GM21367 (cell line): ENCODE measurements at regions not wholly inside any gene's neighbourhood (a gene's known extent, or its start where the extent isn't known, plus 50 kb on each side); places are given as distances from the start of the nearest gene placed in this dataset.

ENCODE experiments used
- ATAC-seq: cut with Tn5 transposase; IDR thresholded peaks from one replicate; pipeline ENCODE4 v1.9.1; 2021; ENCODE audit not compliant: unreplicated experiment

DNA sequence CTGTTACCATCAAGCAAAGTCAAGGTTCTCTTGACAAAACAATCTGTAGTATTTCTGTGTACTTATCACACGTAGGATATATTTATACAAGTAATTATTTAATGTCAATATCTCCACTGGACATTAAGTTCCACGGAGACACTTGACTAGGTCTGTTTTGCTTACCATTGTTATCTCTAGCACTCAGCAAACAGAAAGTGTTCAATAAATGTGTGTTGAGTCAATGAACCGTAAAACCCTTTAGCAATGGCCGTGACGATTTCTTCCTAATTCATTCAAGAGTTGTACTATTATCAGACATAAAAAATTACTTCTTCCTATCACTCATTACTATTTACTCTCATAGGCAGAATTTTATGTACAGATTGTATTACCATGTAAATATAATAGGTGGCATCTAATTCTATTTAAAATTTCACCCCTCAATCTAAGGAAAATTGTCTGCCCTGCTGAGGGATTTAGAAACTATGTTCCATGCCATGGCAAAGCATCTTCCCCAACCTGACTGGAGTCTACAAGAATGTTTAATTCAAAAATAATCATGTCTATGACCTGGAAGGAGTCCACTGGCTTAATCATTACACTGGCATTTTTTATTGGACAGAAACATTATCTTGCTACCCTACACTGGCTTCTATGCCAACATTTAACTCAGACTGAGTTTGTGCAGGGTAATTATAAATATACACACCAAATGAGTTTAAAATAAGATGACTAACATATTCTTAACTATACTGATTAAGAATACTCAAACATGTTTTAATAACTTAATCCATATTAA is 301.9 kb downstream of the ZEB2 start:
- no peak for ATAC-seq

DNA sequence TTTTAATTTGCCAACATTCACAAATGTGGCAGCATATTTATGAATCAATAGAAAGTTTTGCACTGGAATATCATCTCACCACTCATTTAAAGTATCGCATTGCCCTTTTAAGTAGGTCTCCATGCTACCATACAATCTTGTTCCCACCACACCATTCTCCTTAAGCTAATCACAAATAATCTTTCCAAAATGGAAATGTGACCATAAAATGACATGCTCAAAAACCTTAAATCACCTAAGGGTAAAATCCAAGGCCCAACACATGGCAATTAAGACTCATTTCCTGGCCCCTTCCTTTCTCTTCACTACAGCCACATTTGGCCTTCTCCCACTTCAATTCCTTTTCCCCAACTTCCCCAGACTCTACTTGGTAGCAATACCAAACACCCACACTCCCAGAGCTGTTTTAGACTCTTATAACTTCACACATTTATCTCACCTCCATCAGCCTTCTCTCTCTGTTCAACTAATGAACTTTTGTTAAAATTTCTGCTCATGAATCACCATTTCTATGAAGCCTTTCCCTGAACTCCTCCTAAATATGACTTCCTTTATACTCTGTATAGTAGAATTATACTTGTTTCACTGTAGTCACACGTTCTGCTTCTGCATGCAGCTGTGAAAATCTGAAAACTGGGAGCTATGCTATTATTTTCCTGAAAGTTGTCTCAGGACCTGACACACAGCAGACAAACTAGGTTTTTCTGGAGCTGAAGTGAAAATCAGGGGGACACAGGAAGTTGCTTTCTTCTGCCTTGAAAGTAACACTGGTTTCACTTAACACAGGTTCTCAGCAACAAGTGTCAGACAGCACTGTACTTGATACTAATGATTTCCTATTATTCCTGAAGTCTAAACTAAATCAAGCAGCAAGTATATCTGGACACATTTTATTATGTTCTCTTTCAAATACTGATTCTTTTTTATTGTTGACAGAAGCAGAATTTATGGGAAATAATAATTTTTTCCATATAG is 303.9 kb downstream of the ZEB2 start:
- ATAC-seq, result peak; percentile 67

DNA sequence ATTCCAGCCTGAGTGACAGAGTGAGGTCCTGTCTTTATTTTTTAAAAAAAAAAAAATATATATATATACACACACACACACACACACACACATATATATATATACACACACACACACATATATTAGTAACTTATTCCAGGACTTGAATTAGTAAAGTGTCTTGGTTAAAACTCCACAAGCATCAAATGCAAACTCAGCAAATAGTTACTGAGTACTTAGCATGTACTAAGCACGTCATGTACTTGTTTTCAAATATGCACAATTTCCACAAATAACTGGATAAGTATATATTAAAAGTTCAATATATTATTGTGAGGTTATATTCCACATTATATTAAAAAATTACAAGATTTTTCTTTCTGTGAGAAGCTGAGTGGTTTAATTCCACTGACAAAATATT is 304.7 kb downstream of the ZEB2 start:
- no peak for ATAC-seq

DNA sequence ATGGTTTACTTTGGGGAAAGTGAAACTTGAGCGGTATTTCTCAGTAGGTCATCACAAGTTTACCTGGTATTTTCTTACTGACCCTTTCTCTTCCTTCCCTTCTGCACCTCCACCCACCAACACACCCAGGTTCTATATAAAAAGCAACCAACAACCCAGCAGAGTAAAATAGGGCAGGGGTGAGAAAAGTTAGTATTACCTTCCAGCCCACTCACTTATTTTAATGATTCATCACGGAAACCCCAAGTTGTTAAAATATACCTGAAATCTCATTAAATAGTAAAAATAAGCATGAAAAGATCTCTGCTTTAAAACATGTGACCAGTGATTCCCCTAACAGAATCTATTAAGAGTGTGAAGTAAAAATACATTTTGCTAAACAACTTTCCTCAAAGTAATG is 306.1 kb downstream of the ZEB2 start:
- peak; percentile 72 for ATAC-seq

GRCh38 chr2:144211826-144212225 is 308.1 kb downstream of the ZEB2 start:
- ATAC-seq, result no peak

DNA sequence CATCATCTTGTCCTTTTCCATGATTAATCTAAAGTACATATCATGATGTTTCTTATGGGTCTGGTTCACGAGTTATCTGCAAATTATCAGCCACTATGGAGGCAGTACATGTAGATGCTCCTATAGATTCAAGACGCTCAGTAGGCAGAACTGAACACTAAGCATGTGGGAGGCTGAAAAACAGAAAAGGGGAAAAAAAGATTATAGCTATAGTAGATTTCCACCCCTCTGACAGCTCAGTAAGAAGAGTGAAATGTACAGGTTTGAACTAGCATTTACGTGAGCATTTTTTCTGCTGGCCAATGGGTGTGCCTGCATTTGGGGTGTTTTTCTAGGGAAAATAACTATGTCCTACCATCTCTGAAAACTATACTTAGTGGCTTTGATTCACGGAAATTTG is 308.9 kb downstream of the ZEB2 start:
- ATAC-seq, result no peak

- no peak for ATAC-seq
These were observed 309.8 kb downstream of the ZEB2 start for GRCh38 chr2:144210076-144210475.

DNA sequence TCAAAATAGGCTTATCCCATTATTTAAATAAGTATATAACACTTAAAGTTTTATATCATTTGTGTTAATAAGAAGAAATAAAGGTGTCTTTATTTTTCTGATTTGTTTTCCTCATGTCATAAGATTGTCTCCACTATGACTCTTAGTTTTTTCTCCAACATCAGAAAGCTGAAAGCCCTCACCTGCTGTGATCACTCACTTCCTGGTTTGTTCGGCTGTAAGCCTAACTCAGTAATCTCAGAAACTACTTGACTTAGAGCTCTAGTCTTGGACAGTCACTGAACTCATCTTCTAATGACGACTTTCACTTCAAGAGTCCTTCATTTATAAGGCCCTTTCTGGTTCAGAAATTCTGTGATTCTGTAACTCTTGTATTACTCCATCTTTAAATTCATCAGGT is 311.0 kb downstream of the ZEB2 start:
- ATAC-seq, result no peak

- ATAC-seq, result no peak
These were observed 313.9 kb downstream of the ZEB2 start for GRCh38 chr2:144206019-144206418.

GRCh38 chr2:144201868-144202468 is 318.0 kb downstream of the ZEB2 start:
- ATAC-seq, result no peak

DNA sequence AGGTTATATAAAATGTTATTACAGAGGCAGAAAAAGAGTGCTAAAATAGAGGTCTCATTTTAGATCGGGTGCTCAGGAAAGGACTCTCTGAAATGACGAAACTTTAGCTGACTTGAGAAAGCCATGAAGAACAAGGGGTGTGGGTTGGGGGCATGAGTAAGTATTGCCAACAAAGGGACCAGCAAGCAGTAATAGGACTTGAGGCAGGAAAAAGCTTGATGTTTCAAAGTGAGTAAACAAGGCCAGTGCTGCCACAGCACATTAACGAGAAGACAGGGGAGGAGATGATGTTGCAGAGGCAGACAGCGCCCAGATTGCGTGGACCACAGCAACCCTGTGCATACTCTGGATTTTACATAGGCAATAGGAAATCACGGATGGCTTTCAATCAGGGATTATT is 318.8 kb downstream of the ZEB2 start:
- no peak for ATAC-seq

DNA sequence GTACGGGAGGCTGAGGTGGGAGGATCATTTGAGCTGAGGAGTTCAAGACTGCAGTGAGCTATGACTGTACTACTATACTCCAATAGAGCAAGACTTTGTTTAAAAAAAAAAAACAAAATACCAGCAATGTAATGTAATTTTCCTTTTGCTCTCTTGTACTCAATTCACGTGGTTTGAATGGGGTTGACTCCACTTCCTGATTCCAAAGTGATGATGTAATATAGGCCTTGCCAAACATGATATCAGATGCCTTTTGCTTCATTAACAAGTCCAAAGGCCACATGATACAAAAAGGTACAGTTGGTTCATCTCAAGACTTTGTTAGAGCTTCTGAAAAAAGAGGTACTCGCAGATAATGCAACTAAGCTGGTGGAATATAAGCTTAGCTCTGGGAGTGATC is 321.8 kb downstream of the ZEB2 start:
- no peak for ATAC-seq

- ATAC-seq, result no peak
These were observed 325.4 kb downstream of the ZEB2 start for GRCh38 chr2:144194326-144195071.

GRCh38 chr2:144190908-144191605 is 328.9 kb downstream of the ZEB2 start:
- ATAC-seq, result no peak

- peak; percentile 98 for ATAC-seq
These were observed 336.2 kb downstream of the ZEB2 start for GRCh38 chr2:144183727-144184126.

DNA sequence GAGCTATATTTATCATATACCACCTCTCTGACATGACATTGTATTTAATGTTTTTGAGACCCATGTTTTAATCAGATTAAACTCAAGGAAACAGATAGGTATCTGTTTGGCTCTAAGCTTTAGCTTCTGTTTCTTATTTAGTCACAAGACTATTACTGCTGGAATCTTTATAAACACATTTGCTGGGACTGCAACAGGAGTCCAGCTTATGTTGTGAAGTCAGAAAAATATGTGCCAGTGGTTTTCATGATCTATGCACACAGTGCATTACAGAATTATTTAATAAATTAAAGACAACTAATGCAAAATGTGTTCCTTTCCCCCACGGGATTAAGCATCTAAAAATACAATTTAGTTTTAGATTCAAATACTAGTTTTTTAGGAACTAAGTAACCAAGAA is 338.9 kb downstream of the ZEB2 start:
- ATAC-seq, result no peak

DNA sequence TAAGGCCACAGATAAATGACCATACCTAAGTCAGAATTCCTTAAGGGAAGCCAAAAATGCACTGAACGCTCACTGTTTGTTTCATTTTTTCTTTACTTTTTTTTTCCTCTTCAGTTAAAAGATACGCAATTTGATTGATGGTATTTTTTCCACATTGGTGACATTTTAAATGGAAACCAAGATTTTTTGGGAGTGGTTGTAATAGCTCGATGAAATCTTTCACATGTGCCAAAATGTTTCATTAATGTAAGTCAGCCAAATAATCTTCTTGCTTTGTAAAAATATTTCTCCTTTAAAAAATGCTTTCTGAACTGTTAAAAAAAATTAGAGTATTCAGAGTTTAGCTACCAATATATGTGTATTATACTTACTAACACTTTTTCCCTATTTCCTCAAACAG is 339.8 kb downstream of the ZEB2 start:
- no peak for ATAC-seq

GRCh38 chr2:144170179-144170578 is 349.7 kb downstream of the ZEB2 start:
- ATAC-seq, result no peak

DNA sequence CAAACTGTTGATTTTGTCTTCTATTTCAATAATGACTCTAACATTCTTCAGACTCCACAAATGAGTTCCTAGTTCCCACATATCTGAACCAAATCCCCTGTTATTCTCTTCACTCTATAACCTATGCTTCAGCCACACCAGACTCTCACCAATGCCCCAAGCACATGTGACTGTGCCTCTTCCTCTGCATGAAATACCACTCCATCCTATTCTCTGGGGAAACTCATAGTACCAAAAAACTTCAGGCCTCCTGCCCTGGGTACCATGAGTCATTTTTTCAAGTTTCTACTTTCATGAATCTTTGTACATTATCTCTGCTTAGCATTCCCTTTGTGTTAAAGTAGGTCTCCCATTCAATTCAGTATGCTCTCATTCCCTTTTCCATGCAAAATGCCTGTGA is 353.2 kb downstream of the ZEB2 start:
- no peak for ATAC-seq

DNA sequence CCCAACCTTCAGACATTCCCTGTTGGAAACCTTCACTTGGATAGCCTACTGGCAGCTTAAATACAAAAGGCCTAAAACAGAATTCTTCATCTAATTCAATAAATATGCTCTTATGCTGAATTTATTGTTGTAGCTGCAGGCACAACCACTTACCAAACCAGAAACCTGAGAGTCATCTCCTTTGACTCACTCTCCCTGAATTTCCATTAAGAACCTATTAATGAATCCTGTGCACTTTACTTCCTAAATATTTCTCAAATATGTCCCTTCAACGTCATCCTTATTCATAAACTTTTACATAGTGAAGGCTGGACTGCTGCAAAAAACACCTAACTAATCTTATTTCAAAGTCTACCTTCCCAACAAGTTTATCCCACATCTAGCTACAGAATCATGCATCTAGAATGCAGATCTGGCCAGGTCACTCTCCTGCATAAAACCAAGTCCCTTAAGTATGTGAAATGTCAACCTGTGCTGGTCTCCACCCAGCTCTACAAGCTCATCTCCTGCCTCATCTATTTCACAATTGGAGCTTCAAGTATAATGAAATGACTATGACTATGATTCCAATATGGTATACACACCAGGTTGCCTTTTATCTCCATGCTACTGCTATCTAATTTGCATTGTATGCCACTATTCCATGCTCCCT is 354.2 kb downstream of the ZEB2 start:
- ATAC-seq, result no peak
